ENCODE measurements at regions not wholly inside any gene's neighbourhood (a gene's known extent, or its start where the extent isn't known, plus 50 kb on each side); places are given as distances from the start of the nearest gene placed in this dataset.

DNA sequence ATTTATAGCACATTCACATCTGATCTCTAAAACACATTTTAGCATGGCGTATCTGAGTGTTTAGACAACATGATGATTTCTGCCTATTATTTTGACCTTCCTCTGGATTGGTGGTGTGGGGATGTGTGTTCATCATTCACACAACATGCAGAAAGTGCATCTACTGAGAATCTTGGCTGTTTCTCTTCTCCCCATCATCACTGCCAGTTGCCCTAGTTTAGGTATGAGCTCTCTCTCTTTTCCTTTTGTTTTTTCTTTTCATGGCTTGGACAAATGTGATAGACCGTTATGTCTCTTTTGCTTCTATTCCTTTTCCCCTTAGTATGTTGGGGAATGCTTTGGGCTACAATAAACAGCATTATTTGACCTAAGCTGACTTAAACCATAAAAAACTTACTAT, 239.2 kb upstream of the FZD8 start:
- no peak overlapping the region for H3K4me3 ChIP-seq (ENCODE audit: low read depth, low read length)
- ChIA-PET CTCF (no interaction called here), POLR2A (no interaction called here)
- TF ChIP-seq, protein P1, sequence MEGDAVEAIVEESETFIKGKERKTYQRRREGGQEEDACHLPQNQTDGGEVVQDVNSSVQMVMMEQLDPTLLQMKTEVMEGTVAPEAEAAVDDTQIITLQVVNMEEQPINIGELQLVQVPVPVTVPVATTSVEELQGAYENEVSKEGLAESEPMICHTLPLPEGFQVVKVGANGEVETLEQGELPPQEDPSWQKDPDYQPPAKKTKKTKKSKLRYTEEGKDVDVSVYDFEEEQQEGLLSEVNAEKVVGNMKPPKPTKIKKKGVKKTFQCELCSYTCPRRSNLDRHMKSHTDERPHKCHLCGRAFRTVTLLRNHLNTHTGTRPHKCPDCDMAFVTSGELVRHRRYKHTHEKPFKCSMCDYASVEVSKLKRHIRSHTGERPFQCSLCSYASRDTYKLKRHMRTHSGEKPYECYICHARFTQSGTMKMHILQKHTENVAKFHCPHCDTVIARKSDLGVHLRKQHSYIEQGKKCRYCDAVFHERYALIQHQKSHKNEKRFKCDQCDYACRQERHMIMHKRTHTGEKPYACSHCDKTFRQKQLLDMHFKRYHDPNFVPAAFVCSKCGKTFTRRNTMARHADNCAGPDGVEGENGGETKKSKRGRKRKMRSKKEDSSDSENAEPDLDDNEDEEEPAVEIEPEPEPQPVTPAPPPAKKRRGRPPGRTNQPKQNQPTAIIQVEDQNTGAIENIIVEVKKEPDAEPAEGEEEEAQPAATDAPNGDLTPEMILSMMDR (IDR thresholded peaks at IDR 0.05; ENCODE audit: low read depth, low read length), result no peak
- no peak for DNase-seq (ENCODE audit: low read depth, low spot score)
- no peaks in the 10 kb centered on the region for H3K9me3 ChIP-seq (ENCODE audit: control insufficient read depth, insufficient read depth, low read length)
- H3K27me3 ChIP-seq (ENCODE audit: control insufficient read depth, insufficient read depth, low read length), result no peaks in the 10 kb centered on the region
- H3K27ac ChIP-seq (ENCODE audit: low read depth, low read length), result no peak overlapping the region

DNA sequence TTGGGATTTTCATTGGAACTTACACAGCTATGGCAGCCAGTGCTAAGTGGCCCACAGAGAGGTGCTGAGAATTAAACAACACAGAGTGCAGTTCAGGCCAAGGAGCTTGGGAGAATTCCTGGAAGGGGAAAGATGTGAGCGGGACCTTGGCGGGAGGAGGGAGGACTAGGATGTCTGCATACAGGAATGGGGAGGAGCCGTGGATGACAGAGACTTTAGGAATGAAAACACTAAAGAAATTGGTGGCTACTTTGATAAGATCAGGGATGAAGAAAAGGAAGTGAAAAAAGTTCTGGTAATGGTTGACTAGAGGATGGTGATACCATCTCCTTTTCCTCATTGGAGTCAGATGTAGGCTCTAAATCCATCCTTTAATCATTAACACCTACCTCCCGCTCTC, 234.2 kb upstream of the FZD8 start:
- no peak overlapping the region for H3K27ac ChIP-seq (ENCODE audit: low read depth, low read length)
- POLR2A ChIA-PET, result no interaction called here
- DNase-seq (ENCODE audit: low read depth, low spot score), result no peak

GRCh38 chr10:35875016-35875676, 233.1 kb upstream of the FZD8 start:
- DNase-seq (ENCODE audit: low read depth, low spot score), result no peak
- H3K27ac ChIP-seq (ENCODE audit: low read depth, low read length), result no peak overlapping the region
- H3K4me3 ChIP-seq (ENCODE audit: low read depth, low read length), result no peak overlapping the region
- ChIA-PET POLR2A (interaction anchor here (0.7 kb wide), 1 partner anchor 35 kb away, joined by 3 read pairs; no protein-coding TSS in a partner anchor), CTCF (no interaction called here)
- H3K9me3 ChIP-seq (ENCODE audit: control insufficient read depth, insufficient read depth, low read length), result no peaks in the 10 kb centered on the region
- TF ChIP-seq, protein P1 (IDR thresholded peaks at IDR 0.05; ENCODE audit: low read depth, low read length), result no peak
- H3K27me3 ChIP-seq (ENCODE audit: control insufficient read depth, insufficient read depth, low read length), result no peaks in the 10 kb centered on the region

More for the DNA sequence above, 234.2 kb upstream of the FZD8 start:
- Histone ChIP-seq H3K9me3 (ENCODE audit: control insufficient read depth, insufficient read depth, low read length) (no peaks in the 10 kb centered on the region), H3K27me3 (ENCODE audit: control insufficient read depth, insufficient read depth, low read length) (no peaks in the 10 kb centered on the region), H3K4me3 (ENCODE audit: low read depth, low read length) (no peak overlapping the region)
- TF ChIP-seq, protein P1 (IDR thresholded peaks at IDR 0.05; ENCODE audit: low read depth, low read length), result no peak
- CTCF ChIA-PET, result no interaction called here

GRCh38 chr10:35874311-35875015, 232.4 kb upstream of the FZD8 start:
- no peak overlapping the region for H3K27ac ChIP-seq (ENCODE audit: low read depth, low read length)
- TF ChIP-seq, protein P1 (IDR thresholded peaks at IDR 0.05; ENCODE audit: low read depth, low read length), result no peak
- H3K9me3 ChIP-seq (ENCODE audit: control insufficient read depth, insufficient read depth, low read length), result no peaks in the 10 kb centered on the region
- ChIA-PET POLR2A (no interaction called here), CTCF (no interaction called here)
- H3K4me3 ChIP-seq (ENCODE audit: low read depth, low read length), result no peak overlapping the region
- no peaks in the 10 kb centered on the region for H3K27me3 ChIP-seq (ENCODE audit: control insufficient read depth, insufficient read depth, low read length)
- DNase-seq (ENCODE audit: low read depth, low spot score), result no peak

DNA sequence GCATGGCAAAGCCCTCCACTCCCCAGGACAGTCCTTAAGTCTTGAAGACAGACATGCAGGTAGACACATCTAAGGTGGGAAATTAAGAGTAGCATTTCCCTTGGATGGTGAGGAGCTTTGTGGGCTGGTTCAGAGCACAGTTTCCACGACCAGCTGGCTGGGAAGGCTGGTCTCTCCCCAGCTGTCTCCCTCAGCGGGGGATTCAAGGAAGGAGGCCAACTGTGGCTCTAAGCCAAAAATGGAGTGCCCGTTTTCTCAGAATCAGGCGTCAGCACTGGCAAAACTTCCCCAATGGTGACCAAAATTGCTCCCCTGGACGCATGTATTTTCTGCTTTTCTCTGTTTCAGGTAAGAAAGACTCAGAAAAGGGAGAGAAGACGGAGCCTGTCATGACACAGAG, 230.6 kb upstream of the FZD8 start:
- POLR2A ChIA-PET, result no interaction called here
- Histone ChIP-seq H3K27me3 (ENCODE audit: control insufficient read depth, insufficient read depth, low read length) (no peaks in the 10 kb centered on the region), H3K9me3 (ENCODE audit: control insufficient read depth, insufficient read depth, low read length) (no peaks in the 10 kb centered on the region), H3K4me3 (ENCODE audit: low read depth, low read length) (no peak overlapping the region), H3K27ac (ENCODE audit: low read depth, low read length) (no peak overlapping the region)
- TF ChIP-seq, protein P1 (IDR thresholded peaks at IDR 0.05; ENCODE audit: low read depth, low read length), result no peak
- CTCF ChIA-PET, result no interaction called here
- no peak for DNase-seq (ENCODE audit: low read depth, low spot score)
